Coronary artery (tissue), 2 donors: ENCODE measurements at regions not wholly inside any gene's neighbourhood (a gene's known extent, or its start where the extent isn't known, plus 50 kb on each side); places are given as distances from the start of the nearest gene placed in this dataset.

Experiments used
- DNase-seq: peaks from one replicate; pipeline ENCODE4 v3.0.0-alpha.2; 2017; ENCODE audit warnings: low spot score
- H3K27ac ChIP-seq, 2 donors: fragments of 200-600 bp; sonication (generic); one replicate each; pipeline ENCODE4 v1.5.1; 2016 to 2019
- H3K4me3 ChIP-seq: fragments of 200-600 bp; sonication (generic); 2 replicates; pipeline ENCODE4 v1.5.1; 2016; ENCODE audit warnings: mild to moderate bottlenecking, moderate library complexity
- CTCF ChIP-seq: fragments of 200-600 bp; sonication (generic); IDR thresholded peaks from one replicate; pipeline ENCODE4 v1.5.1; 2019; ENCODE audit warnings: antibody characterized with exemption

DNA sequence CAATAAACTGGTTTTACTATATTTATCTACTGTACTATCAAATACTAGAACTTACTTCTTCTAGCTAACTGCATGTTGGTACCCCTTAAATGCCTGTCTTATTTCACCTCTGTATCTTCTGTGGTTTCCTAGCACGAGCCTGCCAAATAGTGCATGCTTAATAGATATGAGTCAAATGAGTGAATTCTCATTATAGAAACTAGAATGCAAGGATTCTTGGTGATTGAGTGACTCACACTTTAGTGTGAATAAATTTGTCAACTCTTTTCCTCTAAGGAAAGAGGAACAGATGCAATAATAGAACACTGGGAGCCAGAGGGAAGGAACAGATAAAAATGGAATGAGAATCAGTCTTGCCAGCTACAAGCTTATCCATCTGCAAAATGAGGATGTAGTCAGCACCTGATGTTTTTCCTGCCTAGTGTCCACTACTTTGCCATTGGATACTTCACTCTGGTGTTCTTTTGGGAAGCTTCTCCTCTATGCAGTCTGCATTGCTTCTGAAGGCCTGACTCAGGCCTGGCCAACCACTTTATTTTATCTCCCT, 189.1 kb upstream of the CADPS start:
- no peak overlapping the region for H3K4me3 ChIP-seq
- H3K27ac ChIP-seq, result no peak overlapping the region
- no peak for DNase-seq
- no peak for TF ChIP-seq CTCF

DNA sequence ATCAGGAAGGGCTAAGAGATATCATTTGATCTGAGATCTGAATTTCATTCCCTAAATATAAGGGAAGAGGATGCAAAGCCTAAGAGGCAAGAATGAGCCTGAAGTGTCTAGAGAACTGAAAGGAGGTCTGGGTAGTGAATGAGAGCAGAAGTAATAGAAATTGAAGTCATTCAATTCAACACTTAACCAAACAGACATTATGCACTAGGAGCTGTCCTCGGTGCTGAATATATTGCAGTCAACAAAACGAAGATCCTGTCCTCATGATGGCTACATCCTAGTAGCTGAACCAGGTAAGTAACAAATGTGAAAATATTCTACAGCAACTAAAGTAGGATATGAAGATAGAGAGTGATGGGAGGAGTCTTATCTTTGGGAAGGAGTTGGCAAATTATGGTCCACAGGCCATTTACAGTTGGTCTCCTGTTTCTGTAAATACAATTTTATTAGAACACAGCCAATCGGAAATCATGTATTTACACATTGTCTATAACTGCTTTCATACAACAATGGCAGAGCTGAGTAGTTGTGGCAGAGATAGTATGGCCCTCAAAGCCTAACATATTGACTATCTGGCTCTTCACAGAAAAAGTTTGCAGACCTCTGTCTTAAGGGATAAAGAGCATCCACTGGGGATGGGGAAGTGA, 192.9 kb upstream of the CADPS start:
- Histone ChIP-seq H3K4me3 (no peak overlapping the region), H3K27ac (no peak overlapping the region)
- no peak for DNase-seq
- TF ChIP-seq CTCF, result no peak

DNA sequence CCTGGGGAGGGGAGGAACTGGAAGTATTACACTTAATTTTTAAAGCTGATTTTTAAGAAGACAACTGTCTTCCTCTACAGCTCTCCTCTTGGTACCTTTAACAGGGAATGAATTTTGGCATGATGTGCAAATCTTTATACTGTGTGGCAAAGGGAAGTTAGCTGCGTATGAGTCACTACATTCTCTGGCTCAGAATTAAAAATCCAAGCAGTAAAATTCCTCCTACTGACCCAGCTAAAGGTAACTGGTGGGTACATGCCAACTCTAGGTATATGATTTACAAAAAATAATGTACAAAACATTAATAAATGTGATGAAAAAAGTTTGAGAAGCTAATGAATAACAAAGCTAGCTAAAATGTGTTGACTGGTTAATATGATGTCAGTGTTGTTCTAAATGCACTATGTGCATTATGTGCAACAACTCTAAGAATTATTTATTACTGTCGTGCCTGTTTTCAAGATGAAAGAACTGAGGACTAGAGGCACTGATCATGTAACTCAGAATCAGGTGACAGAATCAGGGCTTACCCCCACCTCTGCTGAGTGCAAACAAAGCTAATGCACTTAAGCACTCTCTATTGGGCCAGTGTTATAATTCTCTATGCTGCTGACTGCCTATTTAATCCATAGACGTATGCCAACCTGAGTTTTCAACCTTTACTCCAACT, 194.7 kb upstream of the CADPS start:
- Histone ChIP-seq H3K27ac (no peak overlapping the region), H3K4me3 (no peak overlapping the region)
- no peak for TF ChIP-seq CTCF
- DNase-seq, result no peak

- H3K27ac ChIP-seq, result no peak overlapping the region
- no peak overlapping the region for H3K4me3 ChIP-seq
- no peak for TF ChIP-seq CTCF
- no peak for DNase-seq
Measured at GRCh38 chr3:63070476-63070810, 195.2 kb upstream of the CADPS start.

DNA sequence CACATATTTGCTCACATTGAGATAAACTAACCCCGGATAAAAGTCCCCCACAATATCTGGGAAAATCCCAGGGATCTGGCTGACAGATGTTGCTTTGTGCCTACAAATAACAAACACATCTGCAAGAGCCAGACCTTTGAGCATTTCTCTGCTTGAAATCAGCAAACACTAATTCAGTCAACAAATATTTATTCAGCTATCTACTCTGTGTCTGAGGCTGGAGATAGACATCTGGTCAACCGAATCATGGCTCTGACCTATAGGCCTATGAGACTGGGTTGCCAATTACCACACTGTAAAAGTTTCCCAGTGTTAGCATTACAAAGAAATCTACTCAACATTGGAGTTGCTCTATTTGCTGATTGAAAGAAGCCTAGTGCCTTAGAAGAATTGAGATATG, 201.1 kb upstream of the CADPS start:
- no peak for TF ChIP-seq CTCF
- Histone ChIP-seq H3K27ac (no peak overlapping the region), H3K4me3 (no peak overlapping the region)
- no peak for DNase-seq

DNA sequence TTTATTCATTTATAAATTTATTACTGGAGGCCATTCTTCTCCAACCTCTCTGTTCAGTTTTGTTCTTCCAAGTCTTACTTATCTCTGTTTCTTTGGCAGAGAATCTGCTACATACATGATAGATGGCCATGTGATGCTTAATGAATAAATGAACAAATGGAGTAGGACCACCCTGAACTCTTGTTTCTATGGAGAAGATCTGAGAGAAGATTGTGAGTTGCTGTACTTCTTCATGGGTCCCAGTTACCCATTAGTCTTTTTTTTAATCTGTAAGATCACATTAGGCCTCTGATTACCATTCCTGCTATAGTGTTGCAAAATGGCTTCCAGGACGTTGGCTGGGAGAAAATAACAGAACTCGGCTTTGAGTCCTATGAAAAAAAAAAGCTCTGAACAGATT, 191.9 kb upstream of the SYNPR start:
- H3K27ac ChIP-seq, result no peak overlapping the region
- H3K4me3 ChIP-seq, result no peak overlapping the region
- no peak for DNase-seq
- no peak for TF ChIP-seq CTCF
